GM12875 (cell line): ENCODE measurements at regions not wholly inside any gene's neighbourhood (a gene's known extent, or its start where the extent isn't known, plus 50 kb on each side); places are given as distances from the start of the nearest gene placed in this dataset.

Experiments used
- H3K4me3 ChIP-seq: one replicate; pipeline ENCODE4 v1.5.1; 2011; ENCODE audit warnings: low read depth, low read length, control low read depth
- TF ChIP-seq, protein P1 (sequence below): IDR thresholded peaks from 2 replicates; pipeline ENCODE4 v1.5.1; 2011; ENCODE audit warnings: low read depth, mild to moderate bottlenecking, control low read depth, inconsistent platforms, low read length, moderate library complexity, borderline replicate concordance; ENCODE audit not compliant: insufficient read depth

DNA sequence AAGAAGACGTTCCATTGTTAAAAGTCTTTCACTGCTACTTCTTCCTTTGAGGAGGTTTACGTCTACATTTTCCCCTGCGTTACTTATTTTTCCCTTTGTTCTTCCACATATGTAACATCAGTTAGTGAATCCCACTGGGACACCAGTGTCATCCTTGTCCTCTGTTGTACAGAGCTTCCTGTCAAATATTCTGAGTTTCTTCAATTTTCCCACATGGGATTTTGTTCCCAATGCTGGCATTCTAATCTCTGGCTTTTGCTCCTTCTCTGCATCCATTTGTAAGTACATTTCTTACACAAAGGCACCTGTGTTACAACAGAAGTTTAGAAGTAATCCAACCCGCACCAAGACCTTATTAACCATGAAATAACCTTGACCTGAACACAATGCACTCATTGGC, 627.4 kb upstream of the PFKP start:
- H3K4me3 ChIP-seq = no peak overlapping the region
- TF ChIP-seq, protein P1, sequence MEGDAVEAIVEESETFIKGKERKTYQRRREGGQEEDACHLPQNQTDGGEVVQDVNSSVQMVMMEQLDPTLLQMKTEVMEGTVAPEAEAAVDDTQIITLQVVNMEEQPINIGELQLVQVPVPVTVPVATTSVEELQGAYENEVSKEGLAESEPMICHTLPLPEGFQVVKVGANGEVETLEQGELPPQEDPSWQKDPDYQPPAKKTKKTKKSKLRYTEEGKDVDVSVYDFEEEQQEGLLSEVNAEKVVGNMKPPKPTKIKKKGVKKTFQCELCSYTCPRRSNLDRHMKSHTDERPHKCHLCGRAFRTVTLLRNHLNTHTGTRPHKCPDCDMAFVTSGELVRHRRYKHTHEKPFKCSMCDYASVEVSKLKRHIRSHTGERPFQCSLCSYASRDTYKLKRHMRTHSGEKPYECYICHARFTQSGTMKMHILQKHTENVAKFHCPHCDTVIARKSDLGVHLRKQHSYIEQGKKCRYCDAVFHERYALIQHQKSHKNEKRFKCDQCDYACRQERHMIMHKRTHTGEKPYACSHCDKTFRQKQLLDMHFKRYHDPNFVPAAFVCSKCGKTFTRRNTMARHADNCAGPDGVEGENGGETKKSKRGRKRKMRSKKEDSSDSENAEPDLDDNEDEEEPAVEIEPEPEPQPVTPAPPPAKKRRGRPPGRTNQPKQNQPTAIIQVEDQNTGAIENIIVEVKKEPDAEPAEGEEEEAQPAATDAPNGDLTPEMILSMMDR = no peak

DNA sequence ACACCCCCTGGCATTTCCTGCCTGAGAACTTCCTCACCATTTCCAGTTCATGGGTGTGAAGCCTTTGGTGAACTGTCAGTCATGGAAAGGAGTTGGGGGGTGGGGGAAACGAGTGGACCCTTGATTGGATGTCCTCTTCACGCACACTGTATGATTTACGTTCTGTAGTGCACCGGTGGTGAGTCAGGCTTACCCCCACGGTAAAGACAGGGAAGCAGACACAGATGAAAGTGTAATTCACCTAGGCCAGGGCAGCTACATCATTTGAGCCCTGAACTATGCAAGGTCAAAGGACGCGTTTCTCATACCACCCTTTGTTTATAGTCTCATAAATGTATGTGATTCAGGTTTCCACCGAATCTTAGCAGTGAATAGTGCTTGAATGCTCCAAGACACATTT, 628.3 kb upstream of the PFKP start:
- TF ChIP-seq, protein P1 = no peak
- no peak overlapping the region for H3K4me3 ChIP-seq

DNA sequence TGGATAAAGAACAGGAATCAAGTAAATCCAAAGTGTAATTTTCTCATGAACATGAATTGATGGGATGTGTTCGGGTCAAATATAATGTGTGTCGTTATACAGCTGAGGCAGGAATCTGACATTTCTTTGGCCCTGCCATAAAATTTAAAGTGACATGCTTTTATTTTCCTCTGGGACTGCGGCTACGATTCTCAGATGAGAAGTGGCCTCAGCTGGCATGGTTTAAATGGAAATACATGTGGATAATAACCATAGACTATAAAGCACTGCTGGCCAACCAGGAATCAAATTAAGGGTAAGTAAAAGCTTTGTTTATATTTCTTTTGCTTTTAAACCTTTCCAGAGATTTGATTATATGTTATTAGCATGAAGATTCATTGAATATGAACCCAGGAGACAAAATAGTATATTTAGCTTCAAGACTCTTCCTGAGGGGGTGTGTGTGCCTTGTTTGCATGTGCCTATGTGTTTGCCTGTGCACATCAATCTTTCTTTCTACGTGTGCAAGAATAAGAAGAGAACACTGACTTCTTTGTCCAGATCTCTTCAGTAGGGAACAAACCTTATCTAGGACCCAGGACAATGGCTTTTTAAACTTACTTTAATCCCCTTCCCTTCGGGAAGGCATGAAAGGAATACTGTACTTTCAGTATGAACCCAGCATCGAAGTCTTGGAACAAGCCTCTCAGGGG, 629.0 kb upstream of the PFKP start:
- TF ChIP-seq, protein P1 = no peak
- no peak overlapping the region for H3K4me3 ChIP-seq

DNA sequence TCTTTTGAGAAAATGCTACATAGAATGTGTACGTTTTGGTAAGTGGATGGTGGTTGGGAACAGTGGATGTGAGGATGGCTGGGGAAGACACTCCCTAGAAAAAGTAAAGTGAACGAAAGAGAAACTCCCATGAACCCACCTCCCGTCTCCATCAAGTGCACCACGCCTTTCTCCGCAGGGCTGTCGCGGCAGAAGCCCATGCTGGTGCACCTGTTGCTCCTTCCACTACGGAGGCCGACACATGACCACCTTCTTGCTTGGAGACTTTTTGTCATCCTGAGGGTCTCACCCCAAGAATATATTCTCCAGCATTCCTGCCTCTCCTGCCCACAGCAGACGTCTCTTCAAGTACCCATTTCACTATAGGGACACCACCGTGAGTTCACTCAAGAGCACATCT, 630.4 kb upstream of the PFKP start:
- no peak overlapping the region for H3K4me3 ChIP-seq
- TF ChIP-seq, protein P1 = no peak

DNA sequence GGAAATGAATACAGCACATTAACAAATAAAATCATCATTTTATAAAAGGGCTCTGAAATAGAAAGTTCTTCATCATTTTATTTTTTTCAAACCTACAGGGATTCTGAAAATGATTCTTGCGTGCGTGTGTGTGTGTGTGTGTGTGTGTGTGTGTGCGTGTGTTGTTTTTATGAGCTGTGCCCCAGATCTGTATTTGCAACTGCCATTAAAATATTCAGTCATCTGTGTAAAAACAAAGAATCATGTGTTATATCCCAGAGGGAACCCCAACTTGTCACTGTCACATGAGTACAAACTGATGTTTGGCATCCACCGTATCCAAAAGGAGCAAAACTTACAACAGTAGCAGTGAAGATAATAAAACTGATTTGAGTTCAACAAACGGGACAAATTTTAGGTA, 635.4 kb upstream of the PFKP start:
- H3K4me3 ChIP-seq = no peak overlapping the region
- TF ChIP-seq, protein P1 = no peak

DNA sequence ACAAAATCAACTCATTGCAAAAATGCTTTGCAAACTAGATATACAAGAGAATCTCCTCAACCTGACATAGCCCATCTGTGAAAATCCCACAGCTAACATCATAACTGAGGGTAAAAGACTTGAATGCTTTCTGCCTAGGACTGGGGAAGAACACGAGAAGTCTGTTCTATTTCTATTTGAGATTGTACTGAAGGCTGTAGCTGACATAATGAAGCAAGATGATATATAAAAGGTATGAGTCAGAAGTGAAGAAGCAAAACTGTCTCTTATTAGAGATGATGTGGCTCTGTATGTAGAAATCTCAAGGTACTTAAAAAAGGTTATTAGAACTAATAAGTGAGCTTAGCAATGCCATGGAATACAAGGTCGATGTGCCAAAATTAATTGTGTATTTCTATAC, 639.9 kb upstream of the PFKP start:
- TF ChIP-seq, protein P1 = no peak
- H3K4me3 ChIP-seq = no peak overlapping the region

DNA sequence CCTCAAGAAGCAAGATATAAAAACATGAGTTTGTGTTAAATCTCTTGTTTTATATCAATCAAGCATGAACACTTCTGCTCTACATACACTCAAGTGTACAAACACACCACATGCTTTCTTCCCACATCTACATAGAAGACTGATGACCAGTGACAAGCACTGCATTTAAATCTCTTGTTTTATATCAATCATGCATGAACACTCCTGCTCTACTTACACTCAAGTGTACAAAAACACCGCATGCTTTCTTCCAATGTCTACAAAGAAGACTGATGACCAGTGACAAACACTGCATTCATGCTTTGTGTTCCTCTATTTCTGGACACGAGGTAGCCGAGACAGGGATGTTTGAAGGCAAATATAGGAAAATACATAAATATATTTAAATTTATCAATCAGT, 642.0 kb upstream of the PFKP start:
- TF ChIP-seq, protein P1 = no peak
- H3K4me3 ChIP-seq = no peak overlapping the region
